Mucosa of descending colon (tissue), 3 donors: ENCODE measurements at regions not wholly inside any gene's neighbourhood (a gene's known extent, or its start where the extent isn't known, plus 50 kb on each side); places are given as distances from the start of the nearest gene placed in this dataset.

Experiments
- ATAC-seq: fragments of 200-7000 bp; cut with Tn5 transposase; one replicate; pipeline ENCODE4 v1.9.1; 2020; ENCODE audit warnings: mild to moderate bottlenecking, moderate library complexity
- DNase-seq, 3 donors: peaks; one replicate each; pipeline ENCODE4 v3.0.0-alpha.2; 2020
- H3K36me3 ChIP-seq: fragments of 200-600 bp; one replicate; pipeline ENCODE4 v1.8.0; 2021; ENCODE audit warnings: low read depth, mild to moderate bottlenecking
- H3K4me1 ChIP-seq: fragments of 200-600 bp; one replicate; pipeline ENCODE4 v1.8.0; 2021; ENCODE audit warnings: low read depth, mild to moderate bottlenecking
- H3K4me3 ChIP-seq: fragments of 200-600 bp; one replicate; pipeline ENCODE4 v1.8.0; 2021; ENCODE audit warnings: mild to moderate bottlenecking
- H3K9me3 ChIP-seq: fragments of 200-600 bp; one replicate; pipeline ENCODE4 v1.8.0; 2021; ENCODE audit warnings: mild to moderate bottlenecking
- CTCF ChIP-seq: fragments of 200-600 bp; IDR thresholded peaks from one replicate; pipeline ENCODE4 v1.8.0; 2022; ENCODE audit warnings: antibody characterized with exemption, mild to moderate bottlenecking
- intact Hi-C, 2 donors: fragments of 100-400 bp; cut with DNase I in 1 of 2; cut with micrococcal nuclease in 1 of 2; formaldehyde crosslinking; loops; one replicate each; pipeline versions ENCODE4 v1.11.0 to v1.11.1; 2022; cut with DNase I, micrococcal nuclease
- donor health status: DM: no; HTN: no; CAD: no; lungs with moderate emphysema.
- donor health status: DM: no; HTN: no; CAD: no.
- donor health status: DM: no; HTN: yes; CAD: no.

- Histone ChIP-seq H3K36me3 (no peaks in the 10 kb centered on the region), H3K9me3 (no peaks in the 10 kb centered on the region), H3K4me1 (peaks cover 18% of the 10 kb centered on the region), H3K4me3 (no peak overlapping the region)
- ATAC-seq (no peak), DNase-seq (no peak)
- TF ChIP-seq CTCF: no peak
- intact Hi-C loops: loop anchor here in 1 of 2 donors (10.0 kb wide), 1 partner anchor 150 kb away; the partner anchor contains the start of gene TPM1
Observed at GRCh38 chr15:62894322-62895085, 148.0 kb upstream of the TPM1 start.

- Histone ChIP-seq H3K36me3 (no peaks in the 10 kb centered on the region), H3K9me3 (no peaks in the 10 kb centered on the region), H3K4me3 (no peak overlapping the region), H3K4me1 (peaks cover 18% of the 10 kb centered on the region)
- intact Hi-C loops: loop anchor here in 1 of 2 donors (10.0 kb wide), 1 partner anchor 149 kb away; the partner anchor contains the start of gene TPM1
- no peak for TF ChIP-seq CTCF
- DNase-seq (no peak), ATAC-seq (no peak)
Observed at GRCh38 chr15:62895139-62895866, 147.2 kb upstream of the TPM1 start.

- intact Hi-C loops: loop anchor here in 1 of 2 donors (10.0 kb wide), 1 partner anchor 149 kb away; the partner anchor contains the start of gene TPM1
Observed at GRCh38 chr15:62895905-62896316, 146.6 kb upstream of the TPM1 start.

GRCh38 chr15:62896380-62896866 is 146.1 kb upstream of the TPM1 start:
- no peak for TF ChIP-seq CTCF
- no peak for ATAC-seq

More at GRCh38 chr15:62895905-62896316, 146.6 kb upstream of the TPM1 start:
- no peak for ATAC-seq
- no peak for TF ChIP-seq CTCF
- no peaks in the 10 kb centered on the region for H3K9me3 ChIP-seq
- no peaks in the 10 kb centered on the region for H3K36me3 ChIP-seq
- H3K4me3 ChIP-seq: no peak overlapping the region
- DNase-seq: no peak
- H3K4me1 ChIP-seq: peaks cover 14% of the 10 kb centered on the region

GRCh38 chr15:62896969-62897486 is 145.5 kb upstream of the TPM1 start:
- Histone ChIP-seq H3K4me1 (peaks cover 14% of the 10 kb centered on the region), H3K36me3 (no peaks in the 10 kb centered on the region), H3K4me3 (no peak overlapping the region), H3K9me3 (no peaks in the 10 kb centered on the region)
- no peak for TF ChIP-seq CTCF
- ATAC-seq (peak; percentile 81), DNase-seq (peak; percentile 75 to 84 (median 84))
- intact Hi-C loops: loop anchor here in 1 of 2 donors (10.0 kb wide), 1 partner anchor 148 kb away; the partner anchor contains the start of gene TPM1

More at GRCh38 chr15:62896380-62896866, 146.1 kb upstream of the TPM1 start:
- no peaks in the 10 kb centered on the region for H3K9me3 ChIP-seq
- intact Hi-C loops: loop anchor here in 1 of 2 donors (10.0 kb wide), 1 partner anchor 148 kb away; the partner anchor contains the start of gene TPM1
- DNase-seq: peak in 1 of 3 donors; percentile 12
- no peaks in the 10 kb centered on the region for H3K36me3 ChIP-seq
- no peak overlapping the region for H3K4me3 ChIP-seq
- peaks cover 14% of the 10 kb centered on the region for H3K4me1 ChIP-seq
